ENCODE measurements at regions not wholly inside any gene's neighbourhood (a gene's known extent, or its start where the extent isn't known, plus 50 kb on each side); places are given as distances from the start of the nearest gene placed in this dataset.

DNA sequence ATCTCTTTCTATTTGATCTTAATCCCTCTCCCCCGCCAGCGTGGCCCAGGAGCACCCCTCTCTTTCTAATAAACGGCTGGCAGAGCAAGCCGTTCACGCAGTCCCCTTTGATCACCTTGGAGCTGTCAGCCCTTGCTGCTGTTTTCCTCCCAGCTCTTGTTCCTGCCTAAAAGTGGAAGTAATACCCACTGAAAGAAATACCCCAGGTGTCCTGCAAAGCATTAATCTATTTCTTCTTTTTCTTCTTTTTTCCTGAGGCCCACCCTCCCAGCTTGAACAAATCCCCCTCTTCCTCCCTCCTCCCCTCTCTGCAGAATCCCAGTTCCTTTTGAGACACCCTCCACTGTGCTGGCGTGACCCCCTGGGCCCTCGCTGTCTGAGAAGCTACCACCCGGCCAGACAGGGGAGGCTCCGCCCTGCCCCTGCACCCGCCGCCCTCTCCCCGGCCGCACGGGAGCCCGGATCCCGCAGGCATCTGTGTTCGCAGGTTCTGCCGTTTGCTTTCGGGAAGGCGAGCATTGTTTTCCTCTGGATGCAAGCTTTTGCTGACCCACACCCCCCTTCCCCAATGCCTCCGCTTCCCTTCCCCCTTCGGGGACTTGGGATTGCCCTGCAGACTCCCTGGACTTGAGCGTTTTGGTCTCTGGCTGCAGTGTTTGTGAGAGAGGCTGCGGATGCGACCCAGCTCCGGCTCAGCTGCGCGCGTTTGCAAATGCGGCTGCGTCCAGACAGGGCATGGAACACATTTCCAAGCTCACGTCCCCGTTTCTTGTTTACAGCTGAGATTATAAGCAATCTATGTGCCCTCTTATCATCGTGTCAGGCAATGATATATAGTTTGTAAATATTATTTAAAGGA, 631.5 kb downstream of the NYAP2 start (continued):
- TF ChIP-seq TEAD2 (CRISPR knock-in tag; IDR thresholded peaks at IDR 0.05) = no peak
- TF ChIP-seq, protein P1, sequence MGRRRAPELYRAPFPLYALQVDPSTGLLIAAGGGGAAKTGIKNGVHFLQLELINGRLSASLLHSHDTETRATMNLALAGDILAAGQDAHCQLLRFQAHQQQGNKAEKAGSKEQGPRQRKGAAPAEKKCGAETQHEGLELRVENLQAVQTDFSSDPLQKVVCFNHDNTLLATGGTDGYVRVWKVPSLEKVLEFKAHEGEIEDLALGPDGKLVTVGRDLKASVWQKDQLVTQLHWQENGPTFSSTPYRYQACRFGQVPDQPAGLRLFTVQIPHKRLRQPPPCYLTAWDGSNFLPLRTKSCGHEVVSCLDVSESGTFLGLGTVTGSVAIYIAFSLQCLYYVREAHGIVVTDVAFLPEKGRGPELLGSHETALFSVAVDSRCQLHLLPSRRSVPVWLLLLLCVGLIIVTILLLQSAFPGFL (CRISPR knock-in tag; IDR thresholded peaks at IDR 0.05) = no peak
- peak; percentile 72 for TF ChIP-seq ZNF883 (CRISPR knock-in tag; IDR thresholded peaks at IDR 0.05; ENCODE audit: not compliant biosample characterization)
- TF ChIP-seq ZNF567 (CRISPR knock-in tag; IDR thresholded peaks at IDR 0.05; ENCODE audit: borderline replicate concordance) = 0 out of 2 replicates have a peak, but pooled peaks have one; percentile 91
- peak; percentile 40; the same call in 1 of the 2 replicates for TF ChIP-seq ZNF121 (CRISPR knock-in tag; IDR thresholded peaks at IDR 0.05)
- TF ChIP-seq, protein P2, sequence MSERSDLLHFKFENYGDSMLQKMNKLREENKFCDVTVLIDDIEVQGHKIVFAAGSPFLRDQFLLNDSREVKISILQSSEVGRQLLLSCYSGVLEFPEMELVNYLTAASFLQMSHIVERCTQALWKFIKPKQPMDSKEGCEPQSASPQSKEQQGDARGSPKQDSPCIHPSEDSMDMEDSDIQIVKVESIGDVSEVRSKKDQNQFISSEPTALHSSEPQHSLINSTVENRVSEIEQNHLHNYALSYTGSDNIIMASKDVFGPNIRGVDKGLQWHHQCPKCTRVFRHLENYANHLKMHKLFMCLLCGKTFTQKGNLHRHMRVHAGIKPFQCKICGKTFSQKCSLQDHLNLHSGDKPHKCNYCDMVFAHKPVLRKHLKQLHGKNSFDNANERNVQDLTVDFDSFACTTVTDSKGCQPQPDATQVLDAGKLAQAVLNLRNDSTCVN (CRISPR knock-in tag; IDR thresholded peaks at IDR 0.05; ENCODE audit: borderline replicate concordance) = peak; percentile 74; the same call in 1 of the 2 replicates
- TF ChIP-seq, protein P3, sequence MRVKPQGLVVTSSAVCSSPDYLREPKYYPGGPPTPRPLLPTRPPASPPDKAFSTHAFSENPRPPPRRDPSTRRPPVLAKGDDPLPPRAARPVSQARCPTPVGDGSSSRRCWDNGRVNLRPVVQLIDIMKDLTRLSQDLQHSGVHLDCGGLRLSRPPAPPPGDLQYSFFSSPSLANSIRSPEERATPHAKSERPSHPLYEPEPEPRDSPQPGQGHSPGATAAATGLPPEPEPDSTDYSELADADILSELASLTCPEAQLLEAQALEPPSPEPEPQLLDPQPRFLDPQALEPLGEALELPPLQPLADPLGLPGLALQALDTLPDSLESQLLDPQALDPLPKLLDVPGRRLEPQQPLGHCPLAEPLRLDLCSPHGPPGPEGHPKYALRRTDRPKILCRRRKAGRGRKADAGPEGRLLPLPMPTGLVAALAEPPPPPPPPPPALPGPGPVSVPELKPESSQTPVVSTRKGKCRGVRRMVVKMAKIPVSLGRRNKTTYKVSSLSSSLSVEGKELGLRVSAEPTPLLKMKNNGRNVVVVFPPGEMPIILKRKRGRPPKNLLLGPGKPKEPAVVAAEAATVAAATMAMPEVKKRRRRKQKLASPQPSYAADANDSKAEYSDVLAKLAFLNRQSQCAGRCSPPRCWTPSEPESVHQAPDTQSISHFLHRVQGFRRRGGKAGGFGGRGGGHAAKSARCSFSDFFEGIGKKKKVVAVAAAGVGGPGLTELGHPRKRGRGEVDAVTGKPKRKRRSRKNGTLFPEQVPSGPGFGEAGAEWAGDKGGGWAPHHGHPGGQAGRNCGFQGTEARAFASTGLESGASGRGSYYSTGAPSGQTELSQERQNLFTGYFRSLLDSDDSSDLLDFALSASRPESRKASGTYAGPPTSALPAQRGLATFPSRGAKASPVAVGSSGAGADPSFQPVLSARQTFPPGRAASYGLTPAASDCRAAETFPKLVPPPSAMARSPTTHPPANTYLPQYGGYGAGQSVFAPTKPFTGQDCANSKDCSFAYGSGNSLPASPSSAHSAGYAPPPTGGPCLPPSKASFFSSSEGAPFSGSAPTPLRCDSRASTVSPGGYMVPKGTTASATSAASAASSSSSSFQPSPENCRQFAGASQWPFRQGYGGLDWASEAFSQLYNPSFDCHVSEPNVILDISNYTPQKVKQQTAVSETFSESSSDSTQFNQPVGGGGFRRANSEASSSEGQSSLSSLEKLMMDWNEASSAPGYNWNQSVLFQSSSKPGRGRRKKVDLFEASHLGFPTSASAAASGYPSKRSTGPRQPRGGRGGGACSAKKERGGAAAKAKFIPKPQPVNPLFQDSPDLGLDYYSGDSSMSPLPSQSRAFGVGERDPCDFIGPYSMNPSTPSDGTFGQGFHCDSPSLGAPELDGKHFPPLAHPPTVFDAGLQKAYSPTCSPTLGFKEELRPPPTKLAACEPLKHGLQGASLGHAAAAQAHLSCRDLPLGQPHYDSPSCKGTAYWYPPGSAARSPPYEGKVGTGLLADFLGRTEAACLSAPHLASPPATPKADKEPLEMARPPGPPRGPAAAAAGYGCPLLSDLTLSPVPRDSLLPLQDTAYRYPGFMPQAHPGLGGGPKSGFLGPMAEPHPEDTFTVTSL (CRISPR knock-in tag; IDR thresholded peaks at IDR 0.05; ENCODE audit: borderline replicate concordance) = peak; percentile 80; the same call in 1 of the 2 replicates
- peak; percentile 69 for TF ChIP-seq RBM39 (IDR thresholded peaks at IDR 0.05; ENCODE audit: low read depth, low read length, poor library complexity, severe bottlenecking)
- TF ChIP-seq FOXK2 (IDR thresholded peaks at IDR 0.05) = peak; percentile 93
- TF ChIP-seq, protein P4, sequence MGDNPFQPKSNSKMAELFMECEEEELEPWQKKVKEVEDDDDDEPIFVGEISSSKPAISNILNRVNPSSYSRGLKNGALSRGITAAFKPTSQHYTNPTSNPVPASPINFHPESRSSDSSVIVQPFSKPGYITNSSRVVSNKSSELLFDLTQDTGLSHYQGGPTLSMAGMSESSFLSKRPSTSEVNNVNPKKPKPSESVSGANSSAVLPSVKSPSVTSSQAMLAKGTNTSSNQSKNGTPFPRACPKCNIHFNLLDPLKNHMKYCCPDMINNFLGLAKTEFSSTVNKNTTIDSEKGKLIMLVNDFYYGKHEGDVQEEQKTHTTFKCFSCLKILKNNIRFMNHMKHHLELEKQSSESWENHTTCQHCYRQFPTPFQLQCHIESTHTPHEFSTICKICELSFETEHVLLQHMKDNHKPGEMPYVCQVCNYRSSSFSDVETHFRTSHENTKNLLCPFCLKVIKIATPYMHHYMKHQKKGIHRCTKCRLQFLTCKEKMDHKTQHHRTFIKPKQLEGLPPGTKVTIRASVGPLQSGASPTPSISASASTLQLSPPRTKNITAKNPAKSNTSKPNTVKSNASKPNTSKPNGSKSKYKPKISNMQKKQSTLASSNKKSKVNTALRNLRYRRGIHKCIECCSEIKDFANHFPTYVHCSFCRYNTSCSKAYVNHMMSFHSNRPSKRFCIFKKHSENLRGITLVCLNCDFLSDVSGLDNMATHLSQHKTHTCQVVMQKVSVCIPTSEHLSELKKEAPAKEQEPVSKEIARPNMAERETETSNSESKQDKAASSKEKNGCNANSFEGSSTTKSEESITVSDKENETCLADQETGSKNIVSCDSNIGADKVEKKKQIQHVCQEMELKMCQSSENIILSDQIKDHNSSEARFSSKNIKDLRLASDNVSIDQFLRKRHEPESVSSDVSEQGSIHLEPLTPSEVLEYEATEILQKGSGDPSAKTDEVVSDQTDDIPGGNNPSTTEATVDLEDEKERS (CRISPR knock-in tag; IDR thresholded peaks at IDR 0.05) = peak; percentile 59; the same call in 1 of the 2 replicates
- TF ChIP-seq, protein P5, sequence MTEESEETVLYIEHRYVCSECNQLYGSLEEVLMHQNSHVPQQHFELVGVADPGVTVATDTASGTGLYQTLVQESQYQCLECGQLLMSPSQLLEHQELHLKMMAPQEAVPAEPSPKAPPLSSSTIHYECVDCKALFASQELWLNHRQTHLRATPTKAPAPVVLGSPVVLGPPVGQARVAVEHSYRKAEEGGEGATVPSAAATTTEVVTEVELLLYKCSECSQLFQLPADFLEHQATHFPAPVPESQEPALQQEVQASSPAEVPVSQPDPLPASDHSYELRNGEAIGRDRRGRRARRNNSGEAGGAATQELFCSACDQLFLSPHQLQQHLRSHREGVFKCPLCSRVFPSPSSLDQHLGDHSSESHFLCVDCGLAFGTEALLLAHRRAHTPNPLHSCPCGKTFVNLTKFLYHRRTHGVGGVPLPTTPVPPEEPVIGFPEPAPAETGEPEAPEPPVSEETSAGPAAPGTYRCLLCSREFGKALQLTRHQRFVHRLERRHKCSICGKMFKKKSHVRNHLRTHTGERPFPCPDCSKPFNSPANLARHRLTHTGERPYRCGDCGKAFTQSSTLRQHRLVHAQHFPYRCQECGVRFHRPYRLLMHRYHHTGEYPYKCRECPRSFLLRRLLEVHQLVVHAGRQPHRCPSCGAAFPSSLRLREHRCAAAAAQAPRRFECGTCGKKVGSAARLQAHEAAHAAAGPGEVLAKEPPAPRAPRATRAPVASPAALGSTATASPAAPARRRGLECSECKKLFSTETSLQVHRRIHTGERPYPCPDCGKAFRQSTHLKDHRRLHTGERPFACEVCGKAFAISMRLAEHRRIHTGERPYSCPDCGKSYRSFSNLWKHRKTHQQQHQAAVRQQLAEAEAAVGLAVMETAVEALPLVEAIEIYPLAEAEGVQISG (CRISPR knock-in tag; IDR thresholded peaks at IDR 0.05) = peak; percentile 55; the same call in 1 of the 2 replicates
- TF ChIP-seq SAFB2 (CRISPR knock-in tag; IDR thresholded peaks at IDR 0.05; ENCODE audit: borderline replicate concordance, low read depth) = no peak
